Hepatocyte (in vitro differentiated cells): ENCODE measurements at regions not wholly inside any gene's neighbourhood (a gene's known extent, or its start where the extent isn't known, plus 50 kb on each side); places are given as distances from the start of the nearest gene placed in this dataset.

Experiments
- CTCF ChIP-seq: fragments of 200-600 bp; sonication (generic); IDR thresholded peaks from 2 replicates; pipeline ENCODE4 v1.5.1; 2016; ENCODE audit warnings: antibody characterized with exemption, mild to moderate bottlenecking; ENCODE audit not compliant: poor library complexity
- EZH2 ChIP-seq: fragments of 200-600 bp; sonication (generic); IDR thresholded peaks from 2 replicates; pipeline ENCODE4 v1.6.1; 2016; ENCODE audit warnings: antibody characterized with exemption, mild to moderate bottlenecking, borderline replicate concordance
- EZH2phosphoT487 ChIP-seq: fragments of 200-600 bp; sonication (generic); IDR thresholded peaks from one replicate; pipeline ENCODE4 v1.6.1; 2018; ENCODE audit warnings: antibody characterized with exemption, mild to moderate bottlenecking, low read depth, moderate library complexity; ENCODE audit not compliant: unreplicated experiment, severe bottlenecking

DNA sequence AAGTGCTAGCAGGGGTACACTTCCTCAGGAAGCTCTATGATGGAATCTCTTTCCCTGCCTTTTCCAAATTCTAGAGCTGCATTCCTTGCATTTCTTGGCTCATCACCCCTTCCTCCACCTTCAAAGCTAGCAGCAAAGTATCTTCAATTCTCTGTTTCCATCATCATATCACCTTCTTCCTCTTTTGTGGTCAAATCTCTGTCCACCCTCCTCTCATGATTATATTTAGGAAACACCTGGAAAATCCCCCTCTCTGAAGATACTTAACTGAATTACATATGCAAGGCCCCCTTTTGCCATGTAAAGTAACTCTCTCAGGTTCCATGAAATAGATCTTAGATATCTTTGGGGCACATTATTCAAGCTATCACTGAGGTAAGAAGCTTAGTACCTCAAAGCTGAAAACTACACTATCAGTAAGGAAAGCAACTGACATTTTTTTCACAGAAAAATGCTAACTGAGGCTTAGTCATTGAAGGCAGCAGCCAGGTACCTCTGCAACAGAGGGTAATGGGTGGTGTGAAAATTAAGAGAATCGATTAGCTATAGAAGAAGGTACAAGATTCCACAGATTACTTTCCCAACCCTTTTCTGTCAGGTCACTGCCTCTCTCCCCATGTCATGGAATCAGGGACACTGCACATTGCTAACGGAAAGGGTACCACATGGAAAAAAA is 197.3 kb downstream of the MACC1 start:
- TF ChIP-seq CTCF (no peak), EZH2 (no peak), EZH2phosphoT487 (no peak)
